H1 (cell line): ENCODE measurements at regions not wholly inside any gene's neighbourhood (a gene's known extent, or its start where the extent isn't known, plus 50 kb on each side); places are given as distances from the start of the nearest gene placed in this dataset.

Experiments used
- SIRT6 ChIP-seq: IDR thresholded peaks from one replicate; pipeline ENCODE4 v1.7.1; 2012; ENCODE audit warnings: low read length, inconsistent platforms
- SP1 ChIP-seq: IDR thresholded peaks from 2 replicates; pipeline ENCODE4 v1.6.1; 2011; ENCODE audit warnings: low read depth, low read length

DNA sequence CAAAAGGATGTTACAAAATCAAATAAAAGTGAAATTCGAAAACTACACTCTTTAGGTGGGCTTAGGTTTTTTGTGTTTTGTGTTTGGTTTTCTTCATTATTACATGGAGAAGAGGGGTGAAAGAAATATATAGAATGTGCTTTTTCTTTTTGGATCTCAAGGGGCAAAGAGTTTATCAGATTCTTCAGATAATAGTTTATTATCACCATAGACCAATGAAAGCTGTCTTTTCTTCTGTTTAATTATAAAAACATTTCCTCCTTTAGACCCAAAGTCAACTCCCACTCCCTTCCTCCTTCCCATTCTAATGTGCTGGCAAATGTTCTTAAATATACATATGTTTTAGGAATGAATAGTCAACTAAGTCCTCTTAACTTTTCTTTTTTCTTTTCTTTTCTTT lies 167.6 kb downstream of the AKR1D1 start (continued):
- TF ChIP-seq SP1 (no peak), SIRT6 (no peak)
- TF ChIP-seq, all 59 proteins: peak for 2
